GM21360 (cell line): ENCODE measurements at regions not wholly inside any gene's neighbourhood (a gene's known extent, or its start where the extent isn't known, plus 50 kb on each side); places are given as distances from the start of the nearest gene placed in this dataset.
A peak's percentile ranks its signal among the peaks of the same experiment; 100 is the strongest.

Experiments used
- ATAC-seq: cut with Tn5 transposase; IDR thresholded peaks from one replicate; pipeline ENCODE4 v1.9.1; 2021; ENCODE audit warnings: mild to moderate bottlenecking, moderate library complexity; ENCODE audit not compliant: unreplicated experiment

DNA sequence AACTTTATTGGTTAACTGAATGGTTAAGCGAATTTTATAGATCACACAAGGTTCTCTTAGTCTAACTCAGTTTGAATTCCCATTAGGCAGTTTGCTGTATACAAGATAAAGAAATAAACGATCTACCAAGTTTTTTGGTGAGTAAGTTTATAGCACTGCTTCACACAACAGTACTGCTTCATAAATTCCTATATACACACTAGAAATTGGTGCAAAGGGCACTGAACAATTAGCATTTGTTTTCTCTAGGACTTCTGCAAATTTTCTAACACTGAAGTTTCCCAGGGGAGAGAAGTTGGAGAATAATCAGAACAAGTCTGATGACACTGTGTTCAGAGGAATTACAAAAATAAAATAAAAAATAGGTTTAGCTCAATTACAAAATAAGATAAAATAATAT lies 1138.8 kb upstream of the PCDH9 start:
- no peak for ATAC-seq

DNA sequence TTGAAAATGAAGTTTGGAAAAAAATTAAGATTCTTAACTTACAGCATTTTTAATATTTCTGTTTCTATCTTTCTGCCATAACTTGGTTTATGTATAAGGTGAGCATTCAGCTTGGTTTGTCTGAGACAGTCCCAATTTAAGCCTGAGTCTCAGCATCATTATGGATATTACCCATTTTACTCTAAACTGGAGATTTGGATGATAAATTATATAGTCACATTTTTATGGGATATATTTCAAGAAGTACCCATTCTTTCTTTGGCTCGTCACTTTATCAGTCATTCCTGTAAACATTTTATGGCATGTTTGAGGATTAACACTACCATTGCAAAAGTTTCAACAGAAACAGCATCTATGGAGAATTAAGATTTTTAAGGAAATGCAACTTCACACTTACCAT lies 1129.0 kb upstream of the PCDH9 start:
- no peak for ATAC-seq

DNA sequence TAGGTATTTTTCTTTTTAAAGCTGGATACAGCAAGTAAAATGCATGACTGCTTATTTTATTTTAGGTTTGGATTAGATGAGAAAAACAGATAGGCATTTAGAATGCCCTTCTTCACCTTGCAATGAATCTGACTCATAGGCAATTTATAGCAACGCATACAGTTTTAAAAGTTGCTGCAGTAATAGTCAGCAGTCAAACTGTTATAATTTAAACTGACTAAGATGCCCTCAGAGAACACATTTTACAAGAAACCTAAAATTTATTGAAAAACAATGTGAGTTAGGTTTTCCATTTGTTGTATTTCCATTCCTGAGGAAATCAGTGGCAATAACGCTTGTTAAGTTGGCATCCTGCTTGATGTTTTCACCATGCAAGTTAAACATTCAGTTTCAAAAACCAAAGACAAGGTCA lies 1128.2 kb upstream of the PCDH9 start:
- no peak for ATAC-seq

DNA sequence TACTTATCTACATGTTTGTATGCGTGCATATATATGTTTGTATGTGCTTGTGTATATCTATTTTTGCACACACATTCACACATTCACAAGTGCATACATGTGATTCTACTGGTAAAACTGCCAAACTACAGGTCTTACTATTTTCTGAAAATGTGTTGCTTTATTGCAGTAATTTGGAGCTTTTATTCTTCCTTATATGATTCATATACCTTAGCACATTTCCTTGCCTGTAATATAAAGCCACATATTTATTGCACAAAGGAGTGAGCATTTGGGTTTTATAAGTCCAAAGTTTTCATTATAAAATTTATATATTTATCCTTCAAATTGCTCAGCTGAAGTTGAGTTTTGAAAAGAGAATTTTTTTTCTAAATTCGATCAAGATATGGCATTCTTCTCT lies 1120.4 kb upstream of the PCDH9 start:
- no peak for ATAC-seq

DNA sequence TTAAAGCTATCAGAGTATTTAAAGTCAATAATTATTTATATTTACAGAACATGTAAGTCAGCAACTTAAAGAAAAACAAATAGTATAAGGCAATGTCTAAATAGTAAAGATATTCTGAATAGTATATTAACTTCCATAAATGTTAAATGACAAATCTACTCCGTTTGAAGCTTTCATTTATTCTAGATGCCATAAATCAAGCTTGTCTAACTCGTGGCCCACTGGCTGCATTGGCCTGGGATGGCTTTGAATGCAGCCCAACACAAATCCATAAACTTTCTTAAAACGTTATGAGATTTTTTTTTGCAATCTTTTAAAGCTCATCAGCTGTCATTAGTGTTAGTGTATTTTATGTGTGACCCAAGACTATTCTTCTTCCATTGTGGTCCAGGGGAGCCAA lies 1117.1 kb upstream of the PCDH9 start:
- no peak for ATAC-seq

DNA sequence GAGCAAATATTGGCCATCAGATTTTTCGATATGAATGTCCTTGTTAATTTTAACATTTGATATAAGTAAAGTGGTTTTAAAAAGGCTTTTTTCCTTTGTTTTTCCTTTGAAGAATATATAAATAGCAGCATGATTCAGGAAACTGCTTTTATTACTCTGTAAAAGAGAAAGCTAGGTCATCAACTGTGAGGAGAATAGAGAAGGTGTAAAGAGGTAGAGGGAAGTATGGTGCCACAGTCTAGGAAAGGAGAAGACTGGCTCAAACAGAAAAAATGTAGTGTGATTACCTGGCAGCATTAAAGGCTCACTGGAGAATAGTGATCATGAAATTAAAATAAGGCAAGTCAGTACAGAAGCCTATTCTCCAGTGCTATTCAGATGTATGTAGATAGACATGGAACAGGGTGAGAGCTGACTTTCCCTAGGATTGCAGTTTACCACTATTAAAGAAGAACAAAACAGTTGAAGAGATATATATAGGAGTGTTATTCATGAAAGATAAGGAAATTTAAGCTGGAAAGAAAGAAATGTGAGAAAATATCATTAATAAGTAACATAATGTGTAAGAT lies 1115.9 kb upstream of the PCDH9 start:
- no peak for ATAC-seq

DNA sequence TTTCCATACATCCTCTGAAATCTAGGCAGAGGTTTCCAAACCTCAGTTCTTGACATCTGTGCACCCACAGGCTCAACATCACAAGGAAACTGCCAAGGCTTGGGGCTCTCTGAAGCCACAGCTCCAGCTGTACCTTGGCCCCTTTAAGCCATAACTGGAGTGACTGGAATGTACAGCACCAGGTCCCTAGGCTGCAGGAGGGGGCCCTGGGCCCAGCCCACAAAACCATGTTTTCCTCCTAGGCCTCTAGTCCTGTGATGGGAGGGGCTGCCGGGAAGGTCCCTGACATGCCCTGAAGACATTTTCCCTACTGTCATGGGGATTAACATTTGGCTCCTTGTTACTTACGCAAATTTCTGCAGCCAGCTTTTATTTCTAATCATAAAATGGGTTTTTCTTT lies 1093.0 kb upstream of the PCDH9 start:
- no peak for ATAC-seq

DNA sequence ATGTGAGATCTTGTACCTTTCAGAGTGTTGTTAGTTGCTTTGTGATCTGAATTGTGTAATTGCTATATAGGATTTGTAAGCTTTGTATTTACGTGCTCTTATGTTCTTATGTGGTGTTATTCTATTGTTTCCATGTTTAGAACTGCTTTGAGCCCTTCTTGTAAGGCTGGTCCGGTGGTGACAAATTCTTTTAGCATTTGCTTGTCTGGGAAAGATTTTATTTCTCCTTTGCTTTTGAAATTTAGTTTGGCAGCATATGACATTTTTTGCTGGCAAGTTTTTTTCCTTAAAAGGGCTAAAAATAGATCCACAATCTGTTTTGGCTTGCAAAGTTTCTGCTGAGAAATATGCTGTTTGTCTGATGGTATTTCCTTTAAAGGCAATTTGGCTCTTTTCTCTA lies 1089.2 kb upstream of the PCDH9 start:
- no peak for ATAC-seq

DNA sequence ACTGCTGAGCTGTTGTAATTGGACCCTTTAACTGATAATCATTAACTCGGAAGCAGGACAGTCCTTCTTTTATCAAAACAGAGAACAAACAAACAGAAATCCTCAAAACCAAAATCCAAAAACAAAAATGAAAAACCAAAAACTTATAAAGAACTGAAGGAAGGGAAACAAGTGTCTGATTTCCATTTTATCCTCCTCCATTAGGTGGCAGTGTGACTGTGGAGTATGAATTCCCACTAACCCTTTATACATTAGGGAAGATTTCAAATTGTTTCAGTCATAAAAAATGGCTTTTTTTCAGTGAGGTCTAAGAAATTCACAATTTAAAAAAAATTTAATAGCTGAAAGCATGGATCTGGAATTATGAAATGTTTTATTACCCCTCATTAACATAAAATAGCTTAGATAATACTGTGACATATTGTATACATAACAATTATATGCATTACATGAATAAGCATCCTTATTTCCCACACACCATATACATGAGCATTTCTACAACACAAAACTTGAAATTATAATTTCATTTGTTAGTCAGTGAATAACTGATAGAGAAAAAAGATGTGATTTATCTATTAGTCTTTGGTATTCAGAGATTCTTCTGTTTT lies 1074.3 kb upstream of the PCDH9 start:
- ATAC-seq, result peak; percentile 60

DNA sequence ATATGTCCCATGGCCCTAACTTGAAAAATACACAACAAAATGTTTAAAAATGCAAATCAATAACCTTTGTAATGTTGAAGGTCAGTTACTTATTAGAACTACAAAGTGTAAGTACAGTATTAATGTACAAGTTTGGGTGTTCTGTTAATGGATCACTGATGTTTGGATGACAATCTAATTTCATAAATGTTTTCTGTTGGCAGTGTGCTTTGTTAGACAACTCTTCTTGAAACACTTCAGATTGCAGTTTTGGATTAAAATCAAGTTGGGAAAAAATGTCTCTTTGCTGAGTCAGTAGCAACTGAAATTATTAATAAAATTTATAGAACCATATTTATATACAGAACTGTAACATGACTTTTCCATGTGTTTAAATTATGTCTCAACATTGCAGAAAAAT lies 1063.5 kb upstream of the PCDH9 start:
- ATAC-seq, result no peak

DNA sequence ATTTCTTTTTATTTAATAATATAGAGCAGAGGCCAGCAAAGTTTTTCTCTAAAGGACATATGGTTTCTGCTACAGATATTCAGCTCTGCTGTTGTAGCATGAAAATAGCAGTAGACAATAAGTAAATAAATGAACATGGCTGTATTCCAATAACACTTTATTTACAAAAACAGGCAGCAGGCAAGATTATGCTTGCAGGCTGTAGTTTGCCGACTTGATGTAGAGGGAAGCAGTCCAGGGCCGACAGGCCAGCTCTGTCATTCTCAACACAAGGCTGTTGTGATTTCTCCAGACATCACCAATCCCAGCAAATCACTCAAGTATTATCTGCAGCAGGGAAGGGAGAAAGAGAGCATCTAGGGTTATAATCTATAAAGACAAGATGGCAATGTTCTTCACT lies 1062.5 kb upstream of the PCDH9 start:
- ATAC-seq, result no peak

DNA sequence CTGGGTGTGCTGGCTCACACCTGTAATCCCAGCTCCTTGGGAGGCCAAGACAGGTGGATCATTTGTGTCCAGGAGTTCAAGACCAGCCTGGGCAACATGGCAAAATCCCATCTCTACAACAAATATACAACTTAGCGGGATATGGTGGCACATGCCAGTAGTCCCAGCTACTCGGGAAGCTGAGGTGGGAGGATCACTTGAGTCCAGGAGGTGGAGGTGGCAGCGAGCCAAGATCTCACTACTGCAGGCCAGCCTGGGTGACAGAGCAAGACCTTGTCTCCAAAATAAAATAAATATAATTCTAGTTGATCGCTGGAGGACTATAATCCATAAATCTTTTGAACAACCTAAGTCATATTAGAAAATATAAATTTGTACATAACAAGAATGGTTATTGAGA lies 1061.5 kb upstream of the PCDH9 start:
- ATAC-seq, result no peak

DNA sequence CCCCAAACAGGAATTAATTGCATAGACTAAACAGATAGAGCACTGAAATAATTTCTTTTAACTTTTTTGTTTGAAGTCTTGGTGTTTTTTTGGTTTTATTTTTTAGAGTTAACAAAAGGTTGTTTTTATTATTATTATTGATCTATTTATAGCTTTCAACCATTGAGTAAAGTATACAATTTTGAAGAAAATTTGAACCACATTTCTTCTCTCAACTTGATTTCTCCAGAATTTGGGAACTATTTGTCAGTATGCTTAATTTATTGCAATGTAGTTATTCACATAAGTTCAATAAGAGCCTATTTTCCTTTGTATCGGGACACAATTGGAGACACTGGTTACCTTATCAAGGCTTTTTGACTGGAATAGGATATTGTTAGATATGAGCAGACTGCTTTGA lies 1045.6 kb upstream of the PCDH9 start:
- ATAC-seq, result no peak

DNA sequence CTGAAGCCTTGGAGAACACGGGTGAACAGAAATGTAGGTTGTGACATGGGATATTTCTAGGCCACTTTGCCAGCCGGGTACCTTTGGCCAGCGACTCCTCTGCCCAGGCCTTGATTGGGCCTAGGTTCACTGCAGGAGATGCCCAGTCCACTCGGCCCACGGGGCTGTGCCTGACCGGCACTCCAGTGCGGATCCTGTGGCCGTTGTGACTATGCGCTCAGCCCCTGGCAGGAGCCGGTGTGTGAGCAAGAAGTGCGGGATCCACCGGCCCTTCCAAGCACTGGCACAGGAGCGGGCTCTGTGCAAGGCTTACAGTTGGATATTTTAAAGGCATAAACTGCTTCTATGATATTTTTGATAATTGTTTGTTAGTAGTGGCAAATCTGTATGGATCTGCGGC lies 1042.5 kb upstream of the PCDH9 start:
- no peak for ATAC-seq

DNA sequence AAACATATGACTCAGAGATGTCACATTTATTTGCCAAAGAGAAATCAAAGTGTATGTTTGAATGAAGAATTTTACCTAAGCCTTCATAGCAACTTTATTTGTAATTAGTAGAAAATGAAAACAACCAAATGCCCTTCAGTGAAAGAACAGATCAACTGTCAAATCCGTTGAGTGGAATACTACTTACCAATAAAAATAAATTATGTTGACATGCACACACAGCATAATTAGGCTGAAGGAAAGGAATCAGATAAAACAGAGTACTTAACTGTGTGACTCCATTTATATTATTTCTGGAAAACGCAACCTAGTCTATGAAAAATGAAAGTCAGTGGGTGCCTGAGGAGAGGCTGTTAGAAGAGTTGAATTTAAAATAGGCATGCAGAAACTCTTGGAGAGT lies 1034.6 kb upstream of the PCDH9 start:
- no peak for ATAC-seq

DNA sequence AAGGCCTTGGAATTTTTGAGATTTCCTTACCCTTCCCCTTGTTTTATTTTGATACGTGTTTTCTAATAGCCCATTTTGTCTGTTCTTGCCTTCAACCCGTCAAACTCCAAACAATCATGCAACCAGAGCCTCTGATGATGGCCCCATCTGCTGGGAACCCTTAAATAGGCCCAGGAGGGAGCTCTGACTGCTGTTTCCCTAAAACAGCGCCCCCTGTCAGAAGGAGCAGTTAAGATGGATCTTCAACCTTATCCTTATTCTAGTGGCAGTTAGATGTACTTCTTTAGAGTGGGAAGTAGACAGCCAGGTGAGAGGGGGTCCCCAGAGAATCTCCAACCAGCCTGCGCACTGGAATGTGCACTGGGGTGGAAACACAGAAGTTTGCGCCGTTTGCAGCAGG lies 1031.0 kb upstream of the PCDH9 start:
- ATAC-seq, result no peak

DNA sequence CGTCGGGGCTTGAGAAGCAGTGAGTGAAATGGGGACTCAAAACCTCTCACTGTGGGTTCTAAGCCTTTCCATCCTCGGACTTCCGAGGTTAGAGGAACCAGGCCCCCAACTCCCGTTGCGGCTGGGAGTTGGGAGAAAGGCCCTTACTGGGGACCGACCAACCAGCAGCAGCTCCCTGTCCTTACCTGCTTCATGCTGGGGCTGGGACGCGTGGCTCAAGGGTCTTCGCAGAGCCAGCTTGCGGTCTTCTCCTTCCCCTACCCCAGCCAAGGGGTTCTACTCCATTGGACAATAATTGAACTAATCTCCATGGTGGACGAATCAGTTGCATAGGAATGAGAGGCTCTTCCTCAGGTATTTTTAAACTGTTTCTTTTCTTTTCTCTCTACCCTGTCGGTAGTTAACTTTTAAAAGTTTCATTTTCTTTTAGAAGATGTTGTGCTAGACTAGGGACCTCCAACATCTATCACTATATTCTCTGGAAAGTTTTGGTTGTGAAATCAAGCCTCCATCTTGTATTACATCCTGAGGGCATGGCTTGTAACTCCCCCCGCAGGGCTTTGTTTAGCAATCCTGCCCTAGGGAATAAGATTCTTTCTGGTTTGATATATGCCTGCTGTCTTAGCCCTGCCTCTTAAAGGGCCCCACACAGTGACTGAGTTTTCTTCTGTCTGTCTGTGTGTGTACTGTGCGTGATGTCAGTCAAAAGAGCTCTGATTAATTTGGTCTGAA lies 1027.1 kb upstream of the PCDH9 start:
- no peak for ATAC-seq

DNA sequence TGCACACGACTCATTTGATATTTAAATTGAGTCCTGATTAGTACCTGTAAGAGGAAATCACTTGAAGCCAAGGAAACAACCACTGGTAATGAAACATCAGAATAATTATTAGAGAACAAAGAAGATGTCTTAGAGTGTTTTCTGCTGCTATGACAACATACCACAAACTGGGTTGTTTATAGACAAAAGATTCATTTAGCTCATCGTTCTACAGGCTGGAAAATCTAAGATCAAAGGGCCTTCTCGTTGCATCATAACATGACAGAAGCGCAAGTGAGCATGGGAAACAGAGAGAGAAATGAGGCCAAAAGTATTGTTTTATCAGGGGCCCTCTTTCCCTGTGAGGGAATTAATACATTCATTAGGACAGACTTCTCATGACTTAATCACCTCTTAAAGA lies 1024.0 kb upstream of the PCDH9 start:
- no peak for ATAC-seq

DNA sequence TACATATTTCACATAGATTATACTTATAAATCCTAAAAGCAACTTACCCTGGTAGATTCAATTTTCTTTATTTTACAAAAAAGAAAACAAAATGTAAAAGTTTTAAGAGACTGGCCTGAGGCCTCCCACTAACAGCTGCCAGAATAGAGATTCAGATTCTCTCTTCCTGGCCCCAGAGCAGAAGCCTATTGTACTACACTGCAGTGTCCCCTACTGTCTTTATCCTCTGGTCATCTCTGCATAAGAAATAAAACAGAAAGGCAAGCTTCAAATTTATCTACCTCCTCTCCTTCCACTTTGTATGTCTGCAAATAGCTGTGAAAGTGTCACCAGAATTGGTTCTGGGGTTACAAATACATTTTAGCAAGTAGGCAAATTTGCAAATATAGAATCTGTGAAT lies 1004.1 kb upstream of the PCDH9 start:
- ATAC-seq, result no peak

DNA sequence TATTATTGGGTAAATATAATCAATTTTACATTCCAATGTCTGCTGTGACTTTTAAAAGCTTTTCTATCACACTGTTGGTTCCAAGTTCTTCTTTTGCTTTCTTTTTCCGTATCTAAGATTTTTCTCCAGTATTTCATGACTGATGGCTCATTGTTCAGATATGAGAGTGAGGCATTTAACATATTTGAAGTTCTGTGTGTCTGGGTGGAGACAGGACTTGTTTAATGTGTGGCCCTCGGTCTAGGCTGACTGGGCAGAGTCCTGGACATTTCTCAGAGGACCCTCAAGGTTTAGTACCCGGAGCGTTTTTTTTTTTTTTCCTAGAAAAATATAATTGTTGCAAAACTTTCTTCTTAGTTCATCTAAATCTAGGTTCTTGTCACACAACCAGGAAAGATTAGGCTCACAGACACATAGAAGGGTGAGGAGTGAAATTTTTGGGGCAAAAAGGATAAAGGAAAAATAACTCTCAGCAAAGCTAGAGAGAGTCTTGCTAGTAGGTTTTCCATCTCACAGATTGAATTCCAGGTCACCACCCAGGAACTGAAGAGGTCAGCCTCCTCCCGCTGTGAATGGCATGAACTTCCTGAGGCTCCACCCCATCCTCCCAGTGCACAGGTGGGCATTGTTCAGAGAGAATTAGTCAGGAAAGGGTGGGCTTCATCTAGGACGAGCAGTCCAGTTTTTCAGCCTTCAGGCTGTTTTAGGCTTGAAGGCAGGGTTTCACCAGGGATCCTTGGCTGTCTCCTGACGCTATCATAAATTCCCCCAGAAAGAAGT lies 1002.4 kb upstream of the PCDH9 start:
- no peak for ATAC-seq

DNA sequence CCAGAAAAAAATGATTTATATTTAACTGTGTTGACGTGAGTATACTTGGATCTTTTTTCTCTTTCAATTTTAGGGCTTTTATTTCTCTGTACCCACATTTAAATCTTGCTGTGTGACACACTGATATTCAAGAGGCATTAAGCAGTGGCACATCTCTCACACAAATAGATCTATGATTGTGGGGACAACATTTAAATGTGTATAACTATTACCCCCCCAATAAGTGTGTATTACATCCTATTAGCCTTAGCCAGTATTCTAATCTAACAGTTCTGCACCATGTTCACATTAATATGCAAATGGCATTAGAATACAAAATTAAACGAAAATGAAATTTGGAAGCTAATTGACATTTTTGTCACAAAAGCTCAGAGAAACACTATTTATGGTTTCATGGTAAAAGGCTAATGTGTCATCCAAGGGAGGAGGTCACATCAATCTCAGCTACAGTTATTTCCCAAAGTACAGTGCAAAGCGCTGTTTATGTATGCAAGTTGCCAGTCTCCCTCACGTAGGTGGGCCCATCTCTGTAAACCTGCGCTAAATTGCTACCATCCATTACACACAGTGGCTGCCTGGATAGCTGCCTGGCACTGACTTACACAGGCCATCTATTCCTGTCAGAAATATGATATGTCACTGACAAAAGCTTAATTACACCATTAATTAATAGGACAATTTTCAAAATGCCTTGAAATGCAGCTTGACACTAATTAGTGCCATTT lies 984.7 kb upstream of the PCDH9 start:
- no peak for ATAC-seq
